ENCODE measurements at regions not wholly inside any gene's neighbourhood (a gene's known extent, or its start where the extent isn't known, plus 50 kb on each side); places are given as distances from the start of the nearest gene placed in this dataset.
"Not testable (repeated sequence)": the region's sequence is repeated elsewhere in the genome, so short reads cannot be mapped to it uniquely, and the experiment has no call there.

DNA sequence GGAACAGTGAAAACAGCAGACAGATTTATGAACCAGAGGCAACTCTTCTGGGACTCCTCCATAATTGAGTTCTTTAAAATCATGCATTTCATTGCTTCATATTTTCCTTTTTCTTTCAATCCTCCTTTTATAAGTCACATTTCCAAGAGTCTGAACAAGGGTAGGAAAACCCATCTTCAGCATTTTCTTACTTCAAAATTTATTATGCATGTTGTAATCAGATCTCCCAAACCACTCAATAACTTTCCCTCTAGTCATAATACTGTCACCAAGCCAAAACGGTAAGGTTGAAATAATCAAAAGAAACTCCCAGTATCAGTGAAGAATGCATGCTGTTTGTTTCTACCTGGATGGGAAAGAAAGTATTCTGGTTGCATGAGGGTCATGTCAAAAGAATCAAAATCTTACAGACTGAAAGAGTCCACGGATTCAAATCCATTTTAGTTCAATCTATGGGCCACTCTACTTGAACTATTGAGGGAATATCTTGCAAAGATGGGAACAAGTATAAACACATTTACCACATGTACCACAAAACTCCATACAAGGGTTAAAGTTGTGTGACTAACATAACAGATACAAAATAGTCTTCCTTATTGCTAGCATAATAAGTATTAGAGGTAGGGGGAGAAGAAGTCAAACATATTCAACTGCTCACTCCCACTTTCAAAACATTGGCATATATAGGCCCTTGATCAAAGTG is 797.3 kb downstream of the MAT2B start:
- Histone ChIP-seq H3K36me3 (ENCODE audit: control insufficient read depth, insufficient read depth, low read length) (no peaks in the 10 kb centered on the region), H3K4me1 (ENCODE audit: control insufficient read depth, insufficient read depth, low read length) (no peaks in the 10 kb centered on the region), H3K27me3 (ENCODE audit: control insufficient read depth, insufficient read depth, low read length) (no peaks in the 10 kb centered on the region), H3K9me3 (ENCODE audit: control insufficient read depth, insufficient read depth, low read length) (no peaks in the 10 kb centered on the region), H3K27ac (ENCODE audit: low read length) (no peak overlapping the region), H3K4me3 (ENCODE audit: low read length) (no peak overlapping the region)
- no CpG with 5 or more reads among the region's 2 CpGs for WGBS (ENCODE audit: insufficient coverage, insufficient read length)
- no peak for DNase-seq (ENCODE audit: low read depth, low spot score)

DNA sequence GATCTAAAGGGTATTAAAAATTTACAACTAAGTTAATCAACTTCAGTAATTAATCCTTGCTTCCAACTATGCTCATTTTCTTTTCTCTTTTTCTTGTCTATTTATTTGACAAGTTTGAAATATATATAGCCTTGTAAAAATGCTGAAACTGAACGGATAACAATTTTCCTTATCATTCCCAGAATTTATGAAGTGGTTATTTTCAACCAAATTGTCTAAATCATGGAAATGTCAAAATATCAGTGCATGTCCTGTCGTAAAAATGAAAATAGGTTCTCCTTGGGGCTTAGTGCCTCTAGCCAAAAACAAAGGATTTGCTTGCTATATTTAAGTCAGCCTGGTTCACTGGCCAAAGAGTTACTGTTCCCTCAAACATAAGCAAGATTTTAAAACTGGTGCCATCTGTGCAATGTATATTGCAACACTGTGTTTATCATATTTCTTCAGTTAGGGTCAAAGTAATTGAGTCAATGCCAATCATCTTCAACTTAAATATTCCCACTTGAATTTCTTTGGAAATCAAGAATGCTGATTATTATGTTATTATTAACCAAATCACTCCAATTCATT is 798.3 kb downstream of the MAT2B start:
- no peak for DNase-seq (ENCODE audit: low read depth, low spot score)
- no peaks in the 10 kb centered on the region for H3K36me3 ChIP-seq (ENCODE audit: control insufficient read depth, insufficient read depth, low read length)
- H3K27ac ChIP-seq (ENCODE audit: low read length) = no peak overlapping the region
- no CpG with 5 or more reads among the region's 2 CpGs for WGBS (ENCODE audit: insufficient coverage, insufficient read length)
- H3K27me3 ChIP-seq (ENCODE audit: control insufficient read depth, insufficient read depth, low read length) = no peaks in the 10 kb centered on the region
- H3K9me3 ChIP-seq (ENCODE audit: control insufficient read depth, insufficient read depth, low read length) = no peaks in the 10 kb centered on the region
- no peaks in the 10 kb centered on the region for H3K4me1 ChIP-seq (ENCODE audit: control insufficient read depth, insufficient read depth, low read length)
- H3K4me3 ChIP-seq (ENCODE audit: low read length) = no peak overlapping the region

DNA sequence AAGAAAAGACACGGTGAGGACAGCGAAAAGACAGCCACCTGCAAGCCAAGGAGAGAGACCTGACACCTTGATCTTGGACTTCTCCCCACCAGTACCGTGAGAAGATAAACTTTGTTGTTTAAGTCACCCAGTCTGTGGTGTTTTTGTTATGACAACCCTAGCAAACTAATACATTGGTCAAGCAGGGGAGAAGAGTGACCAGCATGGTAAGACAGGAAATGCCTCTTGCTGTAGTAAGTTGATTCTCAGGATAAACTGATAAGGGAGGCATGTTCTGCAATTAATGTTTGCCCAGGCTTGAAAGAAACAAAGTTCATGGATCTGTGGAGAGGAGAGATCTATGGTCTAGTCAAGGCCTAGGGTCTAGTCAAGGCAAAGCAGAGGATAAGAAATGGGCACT is 801.2 kb downstream of the MAT2B start:
- Histone ChIP-seq H3K4me3 (ENCODE audit: low read length) (no peak overlapping the region), H3K27me3 (ENCODE audit: control insufficient read depth, insufficient read depth, low read length) (no peaks in the 10 kb centered on the region), H3K27ac (ENCODE audit: low read length) (no peak overlapping the region), H3K36me3 (ENCODE audit: control insufficient read depth, insufficient read depth, low read length) (no peaks in the 10 kb centered on the region), H3K9me3 (ENCODE audit: control insufficient read depth, insufficient read depth, low read length) (no peaks in the 10 kb centered on the region), H3K4me1 (ENCODE audit: control insufficient read depth, insufficient read depth, low read length) (no peaks in the 10 kb centered on the region)
- no CpG with 5 or more reads among the region's 3 CpGs for WGBS (ENCODE audit: insufficient coverage, insufficient read length)
- no peak for DNase-seq (ENCODE audit: low read depth, low spot score)

DNA sequence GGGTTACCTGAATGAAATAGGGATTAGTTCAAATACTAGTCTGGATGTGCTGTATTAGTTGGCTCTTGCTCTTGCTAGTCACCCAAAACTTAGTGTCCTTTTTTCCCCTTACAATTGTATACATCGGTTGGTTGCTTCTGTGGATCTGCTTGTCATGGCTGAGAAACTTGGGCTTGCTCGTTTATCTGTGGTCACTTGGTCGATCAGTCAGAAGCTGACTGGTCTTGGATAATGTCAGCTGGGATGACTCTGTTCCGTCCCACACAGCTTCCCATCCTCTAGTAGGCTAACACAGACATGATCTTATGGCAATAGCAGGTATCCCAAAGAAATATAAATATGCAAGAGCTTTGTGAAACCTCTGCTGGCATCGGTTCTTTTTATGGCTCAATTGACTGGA is 807.4 kb downstream of the MAT2B start:
- Histone ChIP-seq H3K4me3 (ENCODE audit: low read length) (no peak overlapping the region), H3K4me1 (ENCODE audit: control insufficient read depth, insufficient read depth, low read length) (no peaks in the 10 kb centered on the region), H3K36me3 (ENCODE audit: control insufficient read depth, insufficient read depth, low read length) (no peaks in the 10 kb centered on the region), H3K27ac (ENCODE audit: low read length) (no peak overlapping the region), H3K9me3 (ENCODE audit: control insufficient read depth, insufficient read depth, low read length) (no peaks in the 10 kb centered on the region), H3K27me3 (ENCODE audit: control insufficient read depth, insufficient read depth, low read length) (no peaks in the 10 kb centered on the region)
- no CpG with 5 or more reads among the region's 5 CpGs for WGBS (ENCODE audit: insufficient coverage, insufficient read length)
- DNase-seq (ENCODE audit: low read depth, low spot score) = no peak

DNA sequence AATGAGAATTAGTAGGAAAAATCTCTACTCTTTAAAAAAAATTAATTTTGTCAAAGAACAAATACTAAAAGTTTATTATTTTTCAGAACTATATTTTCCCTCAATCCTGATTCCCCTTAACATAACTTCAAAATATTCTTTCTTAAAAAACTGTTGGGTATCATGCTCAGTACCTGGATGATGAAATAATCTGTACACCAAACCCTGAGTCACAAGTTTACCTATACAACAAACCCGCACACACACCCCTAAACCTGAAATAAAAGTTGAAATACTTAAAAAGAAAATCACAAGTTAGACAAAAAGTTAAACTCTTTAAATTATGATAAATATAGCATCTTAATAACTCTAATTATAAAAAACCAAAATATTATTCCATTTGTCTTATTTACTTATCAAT is 812.3 kb downstream of the MAT2B start:
- Histone ChIP-seq H3K27me3 (ENCODE audit: control insufficient read depth, insufficient read depth, low read length) (no peaks in the 10 kb centered on the region), H3K4me1 (ENCODE audit: control insufficient read depth, insufficient read depth, low read length) (no peaks in the 10 kb centered on the region), H3K36me3 (ENCODE audit: control insufficient read depth, insufficient read depth, low read length) (no peaks in the 10 kb centered on the region), H3K27ac (ENCODE audit: low read length) (no peak overlapping the region), H3K4me3 (ENCODE audit: low read length) (no peak overlapping the region), H3K9me3 (ENCODE audit: control insufficient read depth, insufficient read depth, low read length) (no peaks in the 10 kb centered on the region)
- no CpG with 5 or more reads among the region's 1 CpG for WGBS (ENCODE audit: insufficient coverage, insufficient read length)
- DNase-seq (ENCODE audit: low read depth, low spot score) = no peak

DNA sequence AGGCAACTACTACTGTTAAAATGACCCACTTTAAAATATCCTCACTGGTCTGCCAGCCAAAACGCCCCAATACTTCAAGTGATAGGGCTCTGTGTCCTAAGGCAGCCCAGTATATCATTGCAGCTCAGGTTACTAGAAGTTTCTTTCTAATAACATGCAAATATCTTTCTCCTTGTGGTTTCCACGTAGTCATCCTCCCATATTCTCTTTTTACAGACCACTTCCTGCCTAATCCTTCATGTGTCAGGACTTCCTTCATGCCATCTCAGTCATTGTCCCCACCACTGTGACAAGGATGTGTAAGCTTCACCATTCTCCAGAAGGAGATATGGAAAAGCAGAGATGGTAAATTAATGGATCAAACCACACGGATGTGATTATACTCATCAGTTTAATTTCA is 813.7 kb downstream of the MAT2B start:
- Histone ChIP-seq H3K27ac (ENCODE audit: low read length) (no peak overlapping the region), H3K36me3 (ENCODE audit: control insufficient read depth, insufficient read depth, low read length) (no peaks in the 10 kb centered on the region), H3K9me3 (ENCODE audit: control insufficient read depth, insufficient read depth, low read length) (no peaks in the 10 kb centered on the region), H3K4me3 (ENCODE audit: low read length) (no peak overlapping the region), H3K27me3 (ENCODE audit: control insufficient read depth, insufficient read depth, low read length) (no peaks in the 10 kb centered on the region), H3K4me1 (ENCODE audit: control insufficient read depth, insufficient read depth, low read length) (no peaks in the 10 kb centered on the region)
- no CpG with 5 or more reads among the region's 3 CpGs for WGBS (ENCODE audit: insufficient coverage, insufficient read length)
- no peak for DNase-seq (ENCODE audit: low read depth, low spot score)

DNA sequence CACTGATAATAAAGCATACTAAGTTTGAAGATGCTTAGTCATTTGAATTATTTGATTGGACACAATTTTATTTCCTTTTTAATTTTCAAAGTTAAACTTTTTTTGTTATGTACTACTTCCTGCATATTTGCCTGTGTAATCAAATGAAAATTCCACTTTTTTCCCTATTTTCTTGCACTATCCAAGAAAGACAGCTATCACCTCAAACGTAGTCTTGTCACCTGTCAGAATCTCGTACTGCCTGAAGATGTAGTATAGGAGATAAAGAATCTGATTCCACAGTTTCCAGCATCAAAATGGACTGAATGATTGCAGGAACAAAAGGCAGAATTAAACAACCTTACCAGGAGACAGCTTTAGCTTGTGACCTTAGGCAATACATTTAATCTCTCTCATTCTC is 818.8 kb downstream of the MAT2B start:
- H3K4me1 ChIP-seq (ENCODE audit: control insufficient read depth, insufficient read depth, low read length) = no peaks in the 10 kb centered on the region
- no peaks in the 10 kb centered on the region for H3K27me3 ChIP-seq (ENCODE audit: control insufficient read depth, insufficient read depth, low read length)
- WGBS (ENCODE audit: insufficient coverage, insufficient read length) = no CpG with 5 or more reads among the region's 2 CpGs

DNA sequence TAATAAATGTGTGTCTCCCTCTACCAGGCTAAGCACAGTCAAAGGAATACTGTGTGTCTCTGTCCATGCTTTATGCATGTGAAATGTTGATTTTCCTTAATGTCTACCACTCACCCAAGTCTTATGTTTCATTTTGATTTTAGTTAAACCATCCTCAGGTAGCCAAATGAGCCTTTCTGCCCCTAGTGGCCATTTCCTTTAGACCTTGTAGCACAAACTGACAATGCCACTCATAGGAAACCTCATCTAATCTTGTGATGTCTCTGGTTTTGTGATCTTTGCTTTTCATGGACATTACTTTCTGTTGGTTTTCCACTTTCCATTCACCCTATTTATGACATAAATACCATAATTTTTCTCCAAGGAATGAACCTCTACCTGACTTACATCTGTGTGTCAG is 820.8 kb downstream of the MAT2B start:
- H3K36me3 ChIP-seq (ENCODE audit: control insufficient read depth, insufficient read depth, low read length) = no peaks in the 10 kb centered on the region
- no peaks in the 10 kb centered on the region for H3K27me3 ChIP-seq (ENCODE audit: control insufficient read depth, insufficient read depth, low read length)
- H3K9me3 ChIP-seq (ENCODE audit: control insufficient read depth, insufficient read depth, low read length) = no peaks in the 10 kb centered on the region
- no peak overlapping the region for H3K4me3 ChIP-seq (ENCODE audit: low read length)
- H3K27ac ChIP-seq (ENCODE audit: low read length) = no peak overlapping the region
- no peaks in the 10 kb centered on the region for H3K4me1 ChIP-seq (ENCODE audit: control insufficient read depth, insufficient read depth, low read length)
- DNase-seq (ENCODE audit: low read depth, low spot score) = no peak

More for the DNA sequence above, 818.8 kb downstream of the MAT2B start:
- H3K27ac ChIP-seq (ENCODE audit: low read length) = no peak overlapping the region
- no peaks in the 10 kb centered on the region for H3K36me3 ChIP-seq (ENCODE audit: control insufficient read depth, insufficient read depth, low read length)
- H3K9me3 ChIP-seq (ENCODE audit: control insufficient read depth, insufficient read depth, low read length) = no peaks in the 10 kb centered on the region
- DNase-seq (ENCODE audit: low read depth, low spot score) = no peak
- H3K4me3 ChIP-seq (ENCODE audit: low read length) = no peak overlapping the region

DNA sequence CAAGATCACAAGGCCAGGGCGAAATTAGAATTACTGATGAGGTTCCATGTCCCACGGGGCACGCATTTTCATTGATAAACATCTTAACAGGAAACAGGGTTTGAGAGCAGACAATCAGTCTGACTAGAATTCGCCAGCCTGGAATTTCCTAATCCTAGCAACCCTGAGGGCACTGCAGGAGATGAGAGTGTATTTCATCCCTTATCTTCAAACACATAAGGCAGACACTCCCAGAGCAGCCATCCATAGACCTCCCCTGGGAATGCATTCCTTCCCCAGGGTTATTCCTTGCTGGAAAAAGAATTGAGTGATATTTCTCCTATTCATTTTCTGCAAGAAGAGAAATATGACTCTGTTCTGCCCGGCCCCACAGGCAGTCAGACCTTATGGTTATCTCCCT is 821.7 kb downstream of the MAT2B start:
- WGBS (ENCODE audit: insufficient coverage, insufficient read length) = no CpG with 5 or more reads among the region's 5 CpGs
- not testable (repeated sequence) for DNase-seq (ENCODE audit: low read depth, low spot score)

DNA sequence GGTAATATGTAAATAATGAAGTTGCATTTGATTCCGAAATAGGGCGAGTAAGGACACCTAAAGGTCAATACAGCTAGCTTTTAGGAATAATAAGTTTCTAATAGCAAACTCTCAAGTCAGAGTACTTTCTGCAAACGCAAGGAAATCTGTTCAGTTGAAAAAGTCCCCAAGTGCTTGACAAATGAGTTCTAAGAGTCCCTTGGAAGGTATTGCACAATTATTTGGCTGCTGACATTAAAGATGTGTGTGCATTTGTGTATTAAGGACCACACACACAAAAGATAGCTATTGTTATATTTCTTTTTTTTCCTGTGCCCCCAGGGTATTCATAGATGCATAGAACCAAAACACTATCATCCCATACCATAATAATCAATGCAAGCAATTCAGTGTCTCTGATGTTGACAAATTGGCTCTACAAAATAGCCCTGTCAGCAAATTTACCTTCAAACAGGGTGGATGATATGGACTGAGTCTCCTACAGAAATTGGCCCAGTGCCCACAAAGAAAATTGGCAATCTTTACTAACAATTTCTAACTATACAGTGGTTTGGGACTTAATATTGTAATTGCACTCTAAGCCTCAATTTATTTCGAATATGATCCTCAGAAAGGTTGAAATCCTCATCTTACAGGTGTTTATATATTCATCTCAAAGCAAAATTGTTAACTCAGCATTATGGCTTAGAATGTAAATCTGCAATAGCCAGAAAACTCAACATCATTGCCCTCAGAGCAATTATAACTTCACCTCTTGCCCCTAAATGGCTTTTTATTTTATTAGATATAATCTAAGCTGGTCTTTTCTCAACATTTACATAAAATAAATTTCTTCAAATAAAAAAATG is 827.2 kb downstream of the MAT2B start:
- 100% methylated on average over 2 of the region's 4 CpGs for WGBS (ENCODE audit: insufficient coverage, insufficient read length)
- H3K36me3 ChIP-seq (ENCODE audit: control insufficient read depth, insufficient read depth, low read length) = no peaks in the 10 kb centered on the region
- no peak overlapping the region for H3K4me3 ChIP-seq (ENCODE audit: low read length)
- no peak for DNase-seq (ENCODE audit: low read depth, low spot score)
- no peaks in the 10 kb centered on the region for H3K27me3 ChIP-seq (ENCODE audit: control insufficient read depth, insufficient read depth, low read length)
- no peaks in the 10 kb centered on the region for H3K4me1 ChIP-seq (ENCODE audit: control insufficient read depth, insufficient read depth, low read length)
- no peaks in the 10 kb centered on the region for H3K9me3 ChIP-seq (ENCODE audit: control insufficient read depth, insufficient read depth, low read length)
- no peak overlapping the region for H3K27ac ChIP-seq (ENCODE audit: low read length)

More for the DNA sequence above, 821.7 kb downstream of the MAT2B start:
- not testable (repeated sequence) for H3K4me3 ChIP-seq (ENCODE audit: low read length); H3K27me3 ChIP-seq (ENCODE audit: control insufficient read depth, insufficient read depth, low read length); H3K9me3 ChIP-seq (ENCODE audit: control insufficient read depth, insufficient read depth, low read length); H3K36me3 ChIP-seq (ENCODE audit: control insufficient read depth, insufficient read depth, low read length); H3K4me1 ChIP-seq (ENCODE audit: control insufficient read depth, insufficient read depth, low read length); H3K27ac ChIP-seq (ENCODE audit: low read length)
